Dedifferentiated amniotic fluid mesenchymal stem cell (primary cell): ENCODE measurements at regions not wholly inside any gene's neighbourhood (a gene's known extent, or its start where the extent isn't known, plus 50 kb on each side); places are given as distances from the start of the nearest gene placed in this dataset.
"Not testable (repeated sequence)": the region's sequence is repeated elsewhere in the genome, so short reads cannot be mapped to it uniquely, and the experiment has no call there.

Experiments used
- DNase-seq: peaks from one replicate; pipeline ENCODE4 v3.0.0-alpha.2; 2016; ENCODE audit errors: extremely low spot score

- no peak for DNase-seq
These were observed 583.2 kb upstream of the KLF4 start for GRCh38 chr9:108072740-108073139.

GRCh38 chr9:108070861-108071260 lies 581.3 kb upstream of the KLF4 start:
- no peak for DNase-seq

GRCh38 chr9:108069991-108070390 lies 580.4 kb upstream of the KLF4 start:
- no peak for DNase-seq

GRCh38 chr9:108062680-108063079 lies 573.1 kb upstream of the KLF4 start:
- no peak for DNase-seq

GRCh38 chr9:108060175-108060574 lies 570.6 kb upstream of the KLF4 start:
- DNase-seq: no peak

- no peak for DNase-seq
These were observed 568.7 kb upstream of the KLF4 start for GRCh38 chr9:108058135-108058814.

GRCh38 chr9:108057421-108058134 lies 568.0 kb upstream of the KLF4 start:
- peak; percentile 88 for DNase-seq

- peak; percentile 46 for DNase-seq
These were observed 567.3 kb upstream of the KLF4 start for GRCh38 chr9:108056805-108057386.

- no peak for DNase-seq
These were observed 566.7 kb upstream of the KLF4 start for GRCh38 chr9:108056084-108056804.

GRCh38 chr9:108054131-108054630 lies 564.6 kb upstream of the KLF4 start:
- no peak for DNase-seq

GRCh38 chr9:108053555-108054061 lies 564.0 kb upstream of the KLF4 start:
- DNase-seq: no peak

- DNase-seq: no peak
These were observed 563.0 kb upstream of the KLF4 start for GRCh38 chr9:108052431-108053080.

- no peak for DNase-seq
These were observed 561.3 kb upstream of the KLF4 start for GRCh38 chr9:108050894-108051293.

GRCh38 chr9:108049671-108050494 lies 560.3 kb upstream of the KLF4 start:
- DNase-seq: no peak

- DNase-seq: peak; percentile 97
These were observed 559.5 kb upstream of the KLF4 start for GRCh38 chr9:108049026-108049607.

- DNase-seq: no peak
These were observed 558.9 kb upstream of the KLF4 start for GRCh38 chr9:108048406-108049025.

- DNase-seq: not testable (repeated sequence)
These were observed 558.2 kb upstream of the KLF4 start for GRCh38 chr9:108047777-108048176.

- no peak for DNase-seq
These were observed 557.7 kb upstream of the KLF4 start for GRCh38 chr9:108047264-108047663.

- DNase-seq: no peak
These were observed 556.3 kb upstream of the KLF4 start for GRCh38 chr9:108045851-108046250.

GRCh38 chr9:108043585-108043984 lies 554.0 kb upstream of the KLF4 start:
- DNase-seq: no peak
